Heart left ventricle (tissue), 16 donors: ENCODE measurements at regions not wholly inside any gene's neighbourhood (a gene's known extent, or its start where the extent isn't known, plus 50 kb on each side); places are given as distances from the start of the nearest gene placed in this dataset.

ENCODE experiments used
- ATAC-seq, 4 donors: fragments of 200-7000 bp; cut with Tn5 transposase; one replicate each; pipeline ENCODE4 v1.9.1; 2020 to 2022; ENCODE audit warnings: moderate library complexity in 4 of 4, mild to moderate bottlenecking in 3 of 4, moderate number of reproducible peaks in 1 of 4
- DNase-seq, 5 donors: peaks; one replicate each; pipeline ENCODE4 v3.0.0-alpha.2; 2020
- H3K27ac ChIP-seq, 12 donors: fragments of 200-600 bp; sonication (generic) in 4 of 12; one replicate each; pipeline versions ENCODE4 v1.5.0 to v1.8.0; 2016 to 2022; ENCODE audit warnings: mild to moderate bottlenecking in 2 of 12
- H3K27me3 ChIP-seq, 9 donors: fragments of 200-600 bp; sonication (generic) in 2 of 9; one replicate each; pipeline versions ENCODE4 v1.5.1 to v1.8.0; 2016 to 2022; ENCODE audit warnings: mild to moderate bottlenecking in 3 of 9
- H3K36me3 ChIP-seq, 9 donors: fragments of 200-600 bp; sonication (generic) in 2 of 9; one replicate each; pipeline versions ENCODE4 v1.5.0 to v1.8.0; 2018 to 2022; ENCODE audit warnings: mild to moderate bottlenecking in 2 of 9
- H3K4me1 ChIP-seq, 12 donors: fragments of 200-600 bp; sonication (generic) in 4 of 12; one replicate each; pipeline versions ENCODE4 v1.5.0 to v1.8.0; 2016 to 2022; ENCODE audit warnings: mild to moderate bottlenecking in 3 of 12
- H3K4me3 ChIP-seq, 12 donors: fragments of 200-600 bp; sonication (generic) in 4 of 12; one replicate each; pipeline versions ENCODE4 v1.5.0 to v1.8.0; 2017 to 2022; ENCODE audit warnings: mild to moderate bottlenecking in 9 of 12, moderate library complexity in 4 of 12
- H3K9me3 ChIP-seq, 12 donors: fragments of 200-600 bp; sonication (generic) in 4 of 12; one replicate each; pipeline versions ENCODE4 v1.5.0 to v1.8.0; 2016 to 2022; ENCODE audit warnings: mild to moderate bottlenecking in 1 of 12
- CTCF ChIP-seq, 12 donors: fragments of 200-600 bp; sonication (generic) in 4 of 12; IDR thresholded peaks; one replicate each; pipeline versions ENCODE4 v1.5.0 to v1.8.0; 2018 to 2022; ENCODE audit warnings: antibody characterized with exemption in 12 of 12, mild to moderate bottlenecking in 5 of 12
- POLR2A ChIP-seq, 2 donors: fragments of 450-650 bp; IDR thresholded peaks; one replicate each; pipeline ENCODE4 v1.6.1; 2017; ENCODE audit warnings: antibody characterized with exemption in 2 of 2, mild to moderate bottlenecking in 2 of 2, moderate library complexity in 2 of 2
- WGBS, 4 donors: extraction: QIAGEN DNeasy Blood & Tissue Kit in 2 of 4; methylation state at CpG; one replicate each; pipeline versions ENCODE4 v1.1.5 to v1.1.7; 2013 to 2018; 5-methylcytosine and 5-hydroxymethylcytosine counted together
- intact Hi-C, 10 donors: fragments of 100-400 bp; cut with DNase I; formaldehyde crosslinking; loops; one replicate each; pipeline versions ENCODE4 v1.11.1 to v1.14.2; 2022
- donor health status: ischemic (EF 13 %, LVEDD 7.1; RV severe dilation, severe dysfunction).
- donor health status: healthy with polysubstance abuse.
- donor health status: DM: no; HTN: yes; CAD: no.
- donor health status: DM: no; HTN: no; CAD: no.
- donor health status: ischemic (EF 25% LVEDD 6.9; RV normal size, moderate dysfunction).
- donor health status: ischemic (EF 25% LVEDD 5.7; RV mildly dilated, moderate dysfunction).
- donor health status: healthy.
- donor health status: DM: yes; HTN: yes; CAD: no.
- donor health status: ischemic (EF 35%, LVEDD 5.7; RV mildly dilated, moderate dysfunction).
- donor health status: nonischemic (EF 11% LVEDD 7.7; RV severe dilation, severe dysfunction).
- donor health status: DM: yes; HTN: yes; CAD: no.
- donor health status: PGD.
- donor health status: ischemic (EF 29% LVEDD 5.4; RV normal size, mild dysfunction).
- donor health status: nonischemic (EF 23%, LVEDD 6.1; RV moderate dilation, normal function).

GRCh38 chr5:25357605-25358004 is 712.8 kb upstream of the CDH10 start:
- TF ChIP-seq CTCF (IDR thresholded peaks at IDR 0.05), result no peak
- H3K36me3 ChIP-seq, result no peaks in the 10 kb centered on the region
- intact Hi-C loops, result no loop called here
- no peaks in the 10 kb centered on the region for H3K27me3 ChIP-seq
- WGBS, 4 donors, result 80 to 81% (median 81%) methylated on average over 8 of the region's 8 CpGs
- ATAC-seq (no peak), DNase-seq (no peak)
- H3K4me3 ChIP-seq, result no peak overlapping the region
- no peak overlapping the region for H3K27ac ChIP-seq
- peaks cover 0 to 26% (median 2%) of the 10 kb centered on the region in 12 donors for H3K9me3 ChIP-seq
- no peaks in the 10 kb centered on the region for H3K4me1 ChIP-seq

- no peak overlapping the region for H3K27ac ChIP-seq
- H3K9me3 ChIP-seq, result peaks cover 0 to 16% (median 0%) of the 10 kb centered on the region in 12 donors
- ATAC-seq (no peak), DNase-seq (no peak)
- intact Hi-C loops, result no loop called here
- TF ChIP-seq CTCF (IDR thresholded peaks at IDR 0.05) (no peak), POLR2A (IDR thresholded peaks at IDR 0.05) (no peak)
- no peaks in the 10 kb centered on the region for H3K27me3 ChIP-seq
- no peak overlapping the region for H3K4me3 ChIP-seq
- no peaks in the 10 kb centered on the region for H3K36me3 ChIP-seq
- H3K4me1 ChIP-seq, result no peaks in the 10 kb centered on the region
Measured at GRCh38 chr5:25349746-25350145, 705.0 kb upstream of the CDH10 start.

- Histone ChIP-seq H3K4me3 (no peak overlapping the region), H3K9me3 (peaks cover 0 to 14% (median 0%) of the 10 kb centered on the region in 12 donors), H3K27me3 (no peaks in the 10 kb centered on the region), H3K27ac (no peak overlapping the region), H3K36me3 (no peaks in the 10 kb centered on the region), H3K4me1 (no peaks in the 10 kb centered on the region)
- 62 to 76% (median 70%) methylated on average over 5 of the region's 5 CpGs for WGBS, 4 donors
- TF ChIP-seq CTCF (IDR thresholded peaks at IDR 0.05), result no peak
- no peak for DNase-seq
- ATAC-seq, result no peak
- intact Hi-C loops, result no loop called here
Measured at GRCh38 chr5:25345240-25345771, 700.5 kb upstream of the CDH10 start.

- Histone ChIP-seq H3K27ac (no peak overlapping the region), H3K4me1 (no peaks in the 10 kb centered on the region), H3K9me3 (peaks cover 0 to 5% (median 0%) of the 10 kb centered on the region in 12 donors), H3K36me3 (no peaks in the 10 kb centered on the region), H3K27me3 (no peaks in the 10 kb centered on the region), H3K4me3 (no peak overlapping the region)
- ATAC-seq (no peak), DNase-seq (no peak)
- 75 to 83% (median 79%) methylated on average over 5 of the region's 5 CpGs for WGBS, 4 donors
- intact Hi-C loops, result no loop called here
- TF ChIP-seq POLR2A (IDR thresholded peaks at IDR 0.05) (no peak), CTCF (IDR thresholded peaks at IDR 0.05) (no peak)
Measured at GRCh38 chr5:25339541-25339940, 694.8 kb upstream of the CDH10 start.
